ENCODE measurements at regions not wholly inside any gene's neighbourhood (a gene's known extent, or its start where the extent isn't known, plus 50 kb on each side); places are given as distances from the start of the nearest gene placed in this dataset.

DNA sequence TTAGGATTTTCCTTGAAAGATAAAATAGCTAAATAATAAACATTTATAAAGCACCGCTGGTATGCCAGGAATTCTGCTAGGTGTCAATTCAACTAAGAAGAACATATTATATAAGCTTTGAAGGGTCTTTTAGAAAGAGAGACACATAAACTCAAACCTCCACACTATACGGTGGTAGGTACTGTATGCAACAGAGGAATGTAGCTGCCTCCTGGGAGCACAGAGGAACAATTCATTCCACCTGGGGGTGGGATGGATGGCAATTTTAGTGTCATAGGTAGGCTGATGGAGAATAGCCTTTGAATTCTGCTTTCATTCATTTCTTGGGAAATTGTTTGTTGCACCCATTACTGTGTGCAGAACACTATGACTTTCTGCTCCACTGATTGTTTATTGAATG is 447.1 kb upstream of the MAP3K7 start:
- TF ChIP-seq, protein P1, sequence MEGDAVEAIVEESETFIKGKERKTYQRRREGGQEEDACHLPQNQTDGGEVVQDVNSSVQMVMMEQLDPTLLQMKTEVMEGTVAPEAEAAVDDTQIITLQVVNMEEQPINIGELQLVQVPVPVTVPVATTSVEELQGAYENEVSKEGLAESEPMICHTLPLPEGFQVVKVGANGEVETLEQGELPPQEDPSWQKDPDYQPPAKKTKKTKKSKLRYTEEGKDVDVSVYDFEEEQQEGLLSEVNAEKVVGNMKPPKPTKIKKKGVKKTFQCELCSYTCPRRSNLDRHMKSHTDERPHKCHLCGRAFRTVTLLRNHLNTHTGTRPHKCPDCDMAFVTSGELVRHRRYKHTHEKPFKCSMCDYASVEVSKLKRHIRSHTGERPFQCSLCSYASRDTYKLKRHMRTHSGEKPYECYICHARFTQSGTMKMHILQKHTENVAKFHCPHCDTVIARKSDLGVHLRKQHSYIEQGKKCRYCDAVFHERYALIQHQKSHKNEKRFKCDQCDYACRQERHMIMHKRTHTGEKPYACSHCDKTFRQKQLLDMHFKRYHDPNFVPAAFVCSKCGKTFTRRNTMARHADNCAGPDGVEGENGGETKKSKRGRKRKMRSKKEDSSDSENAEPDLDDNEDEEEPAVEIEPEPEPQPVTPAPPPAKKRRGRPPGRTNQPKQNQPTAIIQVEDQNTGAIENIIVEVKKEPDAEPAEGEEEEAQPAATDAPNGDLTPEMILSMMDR (IDR thresholded peaks at IDR 0.05; ENCODE audit: low read depth, low read length): no peak
- TF ChIP-seq EZH2phosphoT487 (IDR thresholded peaks at IDR 0.05; ENCODE audit: low read depth): no peak

Data from OCI-LY3 (cell line).